GM19395 (cell line): ENCODE measurements at regions not wholly inside any gene's neighbourhood (a gene's known extent, or its start where the extent isn't known, plus 50 kb on each side); places are given as distances from the start of the nearest gene placed in this dataset.

Experiments
- ATAC-seq: cut with Tn5 transposase; IDR thresholded peaks from one replicate; pipeline ENCODE4 v1.9.1; 2021; ENCODE audit warnings: mild to moderate bottlenecking, moderate library complexity; ENCODE audit not compliant: unreplicated experiment

GRCh38 chr6:170048615-170049256 lies 242.1 kb downstream of the DLL1 start:
- ATAC-seq = no peak

- ATAC-seq = no peak
These were observed 243.1 kb downstream of the DLL1 start for GRCh38 chr6:170047823-170048222.

DNA sequence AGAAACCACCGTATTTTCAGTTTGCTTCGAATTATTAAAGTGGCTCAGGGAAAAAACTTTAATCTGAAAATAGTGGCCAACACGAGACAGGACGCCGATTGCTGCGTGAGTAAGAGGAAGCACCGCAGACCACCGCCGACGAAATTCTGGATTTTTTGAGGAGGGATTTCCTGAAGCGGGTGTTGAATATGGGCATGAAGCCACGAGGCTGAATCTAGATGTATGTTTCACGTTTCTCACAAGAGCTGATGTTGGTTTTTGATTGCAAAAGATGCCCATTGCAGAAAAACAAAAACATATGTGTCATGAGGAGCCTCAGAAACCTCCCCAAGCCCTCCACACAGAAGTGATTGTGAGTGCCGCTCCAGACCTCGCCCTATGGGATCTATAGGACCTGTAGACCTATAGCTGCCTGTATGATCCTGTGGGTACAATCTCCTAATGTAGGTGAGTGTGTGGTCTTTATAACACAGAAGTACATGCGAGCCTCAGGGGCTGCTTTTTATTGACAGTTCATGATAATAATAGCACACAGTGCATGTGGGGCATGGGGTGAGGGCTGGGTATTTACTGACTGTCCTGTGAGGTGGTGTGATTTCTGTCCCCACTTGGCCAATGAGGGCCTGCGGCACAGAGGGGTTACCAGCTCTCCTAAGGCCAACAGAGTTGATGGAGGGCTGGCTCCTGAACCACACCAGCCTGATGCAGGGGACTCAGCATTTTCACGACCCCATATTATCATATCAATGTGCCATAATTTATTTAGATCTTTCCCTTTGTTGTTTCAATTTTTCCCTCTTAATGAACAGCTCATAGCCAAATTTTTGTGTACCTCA lies 243.9 kb downstream of the DLL1 start:
- no peak for ATAC-seq

- no peak for ATAC-seq
These were observed 244.8 kb downstream of the DLL1 start for GRCh38 chr6:170045981-170046667.

- no peak for ATAC-seq
These were observed 245.3 kb downstream of the DLL1 start for GRCh38 chr6:170045563-170045960.

GRCh38 chr6:170044836-170045562 lies 245.9 kb downstream of the DLL1 start:
- no peak for ATAC-seq

- no peak for ATAC-seq
These were observed 246.7 kb downstream of the DLL1 start for GRCh38 chr6:170043881-170044790.

- ATAC-seq = no peak
These were observed 247.6 kb downstream of the DLL1 start for GRCh38 chr6:170043150-170043819.

- ATAC-seq = no peak
These were observed 248.2 kb downstream of the DLL1 start for GRCh38 chr6:170042596-170043118.

DNA sequence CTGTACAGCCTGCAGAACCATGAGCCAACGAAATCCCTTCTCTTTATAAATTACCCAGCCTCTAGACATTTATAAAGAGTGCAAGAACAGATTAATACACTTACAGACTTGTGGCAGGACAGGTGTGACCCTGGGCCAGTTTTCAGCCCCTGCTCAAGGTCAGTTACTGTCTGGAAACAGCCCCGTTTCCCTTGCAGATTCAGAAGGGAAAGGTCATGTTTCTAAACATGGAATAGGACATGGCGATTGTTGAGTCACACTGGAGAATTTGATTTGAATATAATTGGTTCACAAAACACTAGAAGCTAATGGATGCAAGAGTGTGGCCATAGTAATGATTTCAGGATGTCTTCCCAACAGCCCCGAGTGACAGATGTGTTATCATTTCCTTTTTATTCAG lies 248.8 kb downstream of the DLL1 start:
- ATAC-seq = no peak

- no peak for ATAC-seq
These were observed 249.4 kb downstream of the DLL1 start for GRCh38 chr6:170041526-170041925.

DNA sequence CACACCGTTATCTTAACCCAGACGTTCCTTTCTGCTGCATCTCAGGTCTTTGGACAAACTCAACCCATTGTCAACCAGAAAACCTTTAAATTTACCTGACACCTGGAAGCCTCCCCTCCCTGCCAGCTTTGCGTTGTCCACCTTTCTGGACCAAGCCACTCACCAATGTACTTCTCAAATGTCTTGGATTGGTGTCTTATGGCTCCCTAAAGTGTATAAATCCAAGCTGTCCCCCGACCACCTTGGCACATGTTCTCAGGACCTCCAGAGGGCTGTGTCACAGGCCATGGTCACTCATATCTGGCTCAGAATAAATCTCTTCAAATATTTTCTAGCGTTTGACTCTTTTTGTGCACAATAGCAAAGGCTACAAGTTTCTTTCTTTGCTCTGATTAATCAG lies 250.0 kb downstream of the DLL1 start:
- no peak for ATAC-seq

DNA sequence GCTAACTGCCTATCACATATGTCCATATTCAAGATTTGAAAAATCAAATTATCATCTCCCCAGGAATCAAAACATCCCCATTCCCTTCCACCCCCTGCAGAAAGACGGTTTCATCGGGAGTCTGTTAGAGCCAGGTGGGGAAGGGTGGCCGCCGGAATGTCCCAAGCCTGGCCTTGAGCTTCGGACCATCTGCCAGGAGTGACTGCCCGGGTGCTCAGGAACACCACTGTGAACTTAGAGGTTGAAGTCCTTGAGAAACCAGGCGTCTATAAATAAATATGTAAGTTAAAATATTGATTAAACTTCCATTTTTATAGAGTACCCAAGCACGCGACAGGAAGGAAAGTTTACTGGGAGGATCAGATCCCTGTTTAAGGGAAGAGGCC lies 250.8 kb downstream of the DLL1 start:
- ATAC-seq = no peak

GRCh38 chr6:170039156-170040114 lies 251.4 kb downstream of the DLL1 start:
- no peak for ATAC-seq

DNA sequence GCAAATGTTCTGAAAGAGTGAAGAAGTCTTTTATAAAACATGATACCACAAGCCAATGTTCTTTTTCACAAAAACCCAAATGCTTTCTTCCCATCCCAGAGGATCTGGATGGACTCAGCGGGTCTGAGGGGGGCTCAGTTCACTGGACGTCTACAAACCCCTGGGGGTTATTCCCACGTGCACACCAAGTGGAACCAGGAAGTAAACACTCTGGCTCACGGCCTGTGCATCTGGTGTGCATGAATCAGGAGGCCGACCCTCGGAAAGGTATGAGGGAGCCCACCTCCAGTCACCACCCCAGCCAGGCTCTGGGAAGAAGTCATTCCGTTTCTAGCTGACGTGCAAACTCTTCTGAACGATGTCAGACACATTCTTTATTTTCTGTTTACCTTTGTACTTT lies 252.2 kb downstream of the DLL1 start:
- no peak for ATAC-seq

- ATAC-seq = no peak
These were observed 252.6 kb downstream of the DLL1 start for GRCh38 chr6:170038251-170038650.

GRCh38 chr6:170037541-170038250 lies 253.2 kb downstream of the DLL1 start:
- ATAC-seq = no peak

DNA sequence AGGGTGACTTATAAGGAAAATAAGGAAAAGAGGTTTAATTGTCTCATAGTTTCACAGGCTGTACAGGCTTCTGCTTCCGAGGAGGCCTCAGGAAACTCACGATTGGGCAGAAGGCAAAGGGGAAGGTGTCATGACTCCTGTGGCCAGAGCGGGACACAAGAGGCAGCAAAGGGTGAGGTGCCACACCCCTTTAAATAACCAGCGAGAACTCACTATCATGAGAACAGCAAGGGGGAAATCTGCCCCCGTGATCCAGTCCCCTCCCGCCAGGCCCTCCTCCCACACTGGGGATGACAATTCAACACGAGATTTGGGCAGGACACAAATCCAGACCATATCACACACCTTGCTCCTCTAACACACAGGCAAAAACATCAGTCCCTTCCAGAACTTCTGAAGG lies 254.0 kb downstream of the DLL1 start:
- no peak for ATAC-seq
